Psoas muscle (tissue), 7 donors: ENCODE measurements at regions not wholly inside any gene's neighbourhood (a gene's known extent, or its start where the extent isn't known, plus 50 kb on each side); places are given as distances from the start of the nearest gene placed in this dataset.
"Not testable (repeated sequence)": the region's sequence is repeated elsewhere in the genome, so short reads cannot be mapped to it uniquely, and the experiment has no call there.

ENCODE experiments used
- ATAC-seq, 4 donors: fragments of 200-7000 bp; cut with Tn5 transposase; one replicate each; pipeline ENCODE4 v1.9.1; 2020; ENCODE audit warnings: moderate library complexity in 3 of 4, mild to moderate bottlenecking in 2 of 4
- DNase-seq, 2 donors: peaks; one replicate each; pipeline ENCODE4 v3.0.0-alpha.2; 2020
- H3K27ac ChIP-seq: fragments of 200-600 bp; one replicate; pipeline ENCODE4 v1.8.0; 2022
- H3K27me3 ChIP-seq, 3 donors: fragments of 200-600 bp in 1 of 3; one replicate each; pipeline versions ENCODE4 v1.6.1 to v1.8.0; 2013 to 2022; ENCODE audit warnings: low read length in 2 of 3, mild to moderate bottlenecking in 2 of 3, moderate library complexity in 1 of 3; ENCODE audit not compliant: insufficient read depth in 3 of 3
- H3K36me3 ChIP-seq, 2 donors: fragments of 200-600 bp in 1 of 2; one replicate each; pipeline versions ENCODE4 v1.6.1 to v1.8.0; 2013 to 2022; ENCODE audit warnings: low read depth in 1 of 2, mild to moderate bottlenecking in 1 of 2, moderate library complexity in 1 of 2; ENCODE audit not compliant: insufficient read depth in 1 of 2
- H3K4me1 ChIP-seq: fragments of 200-600 bp; one replicate; pipeline ENCODE4 v1.8.0; 2022
- H3K4me3 ChIP-seq: fragments of 200-600 bp; one replicate; pipeline ENCODE4 v1.8.0; 2022; ENCODE audit warnings: mild to moderate bottlenecking
- H3K9me3 ChIP-seq: fragments of 200-600 bp; one replicate; pipeline ENCODE4 v1.8.0; 2022
- WGBS, 3 donors: extraction: QIAGEN DNeasy Blood & Tissue Kit; methylation state at CpG; one replicate each; pipeline versions ENCODE4 v1.1.6 to v1.1.7; 2013; 5-methylcytosine and 5-hydroxymethylcytosine counted together
- intact Hi-C, 2 donors: fragments of 100-400 bp; cut with DNase I; formaldehyde crosslinking; loops; one replicate each; pipeline versions ENCODE4 v1.11.0 to v1.14.2; 2022
- TF ChIP-seq, protein P1 (sequence below): fragments of 200-600 bp; IDR thresholded peaks from one replicate; pipeline ENCODE4 v1.8.0; 2022; ENCODE audit warnings: antibody characterized with exemption
- donor health status: healthy with polysubstance abuse.
- donor health status: DM: no; HTN: no; CAD: no; lungs with moderate emphysema.
- donor health status: Bipolar disorder and iron deficiency.
- donor health status: healthy.
- donor health status: DM: yes; HTN: yes; CAD: no.
- donor health status: DM: no; HTN: no; CAD: no.
- donor health status: DM: yes; HTN: yes; CAD: no.

- Histone ChIP-seq H3K27me3 (no peaks in the 10 kb centered on the region), H3K27ac (no peak overlapping the region), H3K4me1 (no peaks in the 10 kb centered on the region), H3K36me3 (no peaks in the 10 kb centered on the region), H3K4me3 (no peak overlapping the region), H3K9me3 (no peaks in the 10 kb centered on the region)
- WGBS, 3 donors = 91 to 96% (median 93%) methylated on average over 27 to 28 of the region's 28 CpGs
- intact Hi-C loops = no loop called here
- ATAC-seq = no peak
- no peak for DNase-seq
- TF ChIP-seq, protein P1, sequence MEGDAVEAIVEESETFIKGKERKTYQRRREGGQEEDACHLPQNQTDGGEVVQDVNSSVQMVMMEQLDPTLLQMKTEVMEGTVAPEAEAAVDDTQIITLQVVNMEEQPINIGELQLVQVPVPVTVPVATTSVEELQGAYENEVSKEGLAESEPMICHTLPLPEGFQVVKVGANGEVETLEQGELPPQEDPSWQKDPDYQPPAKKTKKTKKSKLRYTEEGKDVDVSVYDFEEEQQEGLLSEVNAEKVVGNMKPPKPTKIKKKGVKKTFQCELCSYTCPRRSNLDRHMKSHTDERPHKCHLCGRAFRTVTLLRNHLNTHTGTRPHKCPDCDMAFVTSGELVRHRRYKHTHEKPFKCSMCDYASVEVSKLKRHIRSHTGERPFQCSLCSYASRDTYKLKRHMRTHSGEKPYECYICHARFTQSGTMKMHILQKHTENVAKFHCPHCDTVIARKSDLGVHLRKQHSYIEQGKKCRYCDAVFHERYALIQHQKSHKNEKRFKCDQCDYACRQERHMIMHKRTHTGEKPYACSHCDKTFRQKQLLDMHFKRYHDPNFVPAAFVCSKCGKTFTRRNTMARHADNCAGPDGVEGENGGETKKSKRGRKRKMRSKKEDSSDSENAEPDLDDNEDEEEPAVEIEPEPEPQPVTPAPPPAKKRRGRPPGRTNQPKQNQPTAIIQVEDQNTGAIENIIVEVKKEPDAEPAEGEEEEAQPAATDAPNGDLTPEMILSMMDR = no peak
Observed at GRCh38 chr18:66005831-66006588, 255.2 kb downstream of the CDH7 start.

DNA sequence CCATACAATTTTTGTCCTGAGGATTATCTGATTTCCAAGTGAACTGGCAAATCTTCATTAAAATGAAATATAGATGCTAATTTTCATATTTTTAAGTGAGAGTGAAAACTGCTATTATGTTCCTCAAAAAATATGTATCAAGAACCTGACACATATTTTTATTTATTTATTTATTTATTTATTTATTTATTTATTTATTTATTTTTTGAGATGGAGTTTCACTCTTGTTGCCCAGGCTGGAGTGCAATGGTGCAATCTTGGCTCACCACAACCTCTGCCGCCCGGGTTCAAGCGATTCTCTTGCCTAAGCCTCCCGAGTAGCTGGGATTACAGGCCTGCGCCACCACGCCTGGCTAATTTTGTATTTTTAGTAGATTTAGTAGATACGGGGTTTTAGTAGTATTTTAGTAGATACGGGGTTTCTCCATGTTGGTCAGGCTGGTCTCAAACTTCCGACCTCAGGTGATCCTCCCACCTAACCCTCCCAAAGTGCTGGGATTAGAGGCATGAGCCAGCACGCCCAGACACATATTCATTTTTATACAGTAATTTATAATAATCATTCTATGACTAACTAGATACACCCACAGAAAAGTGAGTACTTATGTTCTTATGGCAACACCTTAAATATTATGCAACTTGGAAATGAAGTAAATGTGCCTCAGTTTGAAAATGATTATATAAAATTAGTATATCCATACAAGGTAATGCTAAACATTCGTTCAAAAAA lies 248.3 kb downstream of the CDH7 start:
- WGBS, 3 donors = 91 to 94% (median 92%) methylated on average over 11 of the region's 11 CpGs
- H3K4me1 ChIP-seq, H3K36me3 ChIP-seq, H3K4me3 ChIP-seq, ATAC-seq, H3K9me3 ChIP-seq, H3K27ac ChIP-seq, DNase-seq, H3K27me3 ChIP-seq, intact Hi-C loops: not testable (repeated sequence)

DNA sequence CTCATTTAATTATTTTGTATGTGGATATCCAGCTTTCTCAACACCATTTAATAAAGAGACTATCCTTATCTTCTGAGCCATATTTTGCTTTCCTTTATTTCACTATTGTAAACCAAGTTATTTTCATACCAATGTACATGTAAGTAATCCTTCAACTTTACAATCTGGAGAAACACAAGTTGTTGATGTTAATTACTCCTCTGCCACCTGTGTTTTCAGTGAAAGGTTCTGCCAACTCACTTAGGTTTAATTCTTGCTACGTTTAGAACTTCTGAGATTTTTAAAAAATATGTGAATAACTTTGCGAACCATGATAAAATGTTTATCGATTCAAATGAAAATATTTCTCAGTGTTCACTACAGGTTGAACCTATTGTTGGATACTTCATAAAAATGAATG lies 244.4 kb downstream of the CDH7 start:
- WGBS, 3 donors = 63 to 73% (median 67%) methylated on average over 3 of the region's 3 CpGs
- no peak for ATAC-seq
- Histone ChIP-seq H3K27ac (no peak overlapping the region), H3K9me3 (no peaks in the 10 kb centered on the region), H3K4me3 (no peak overlapping the region), H3K27me3 (no peaks in the 10 kb centered on the region), H3K4me1 (no peaks in the 10 kb centered on the region), H3K36me3 (no peaks in the 10 kb centered on the region)
- no peak for DNase-seq
- TF ChIP-seq, protein P1 = no peak
- intact Hi-C loops = no loop called here

GRCh38 chr18:65994302-65994701 lies 243.5 kb downstream of the CDH7 start:
- TF ChIP-seq, protein P1 = no peak
- no peaks in the 10 kb centered on the region for H3K9me3 ChIP-seq
- intact Hi-C loops = no loop called here
- WGBS, 3 donors = 67 to 74% (median 67%) methylated on average over 2 of the region's 2 CpGs
- no peaks in the 10 kb centered on the region for H3K36me3 ChIP-seq
- no peak overlapping the region for H3K27ac ChIP-seq
- no peaks in the 10 kb centered on the region for H3K27me3 ChIP-seq
- no peak for ATAC-seq
- no peak overlapping the region for H3K4me3 ChIP-seq
- H3K4me1 ChIP-seq = no peaks in the 10 kb centered on the region
- no peak for DNase-seq

- no peaks in the 10 kb centered on the region for H3K36me3 ChIP-seq
- no peak overlapping the region for H3K4me3 ChIP-seq
- ATAC-seq (no peak), DNase-seq (no peak)
- TF ChIP-seq, protein P1 = no peak
- no peaks in the 10 kb centered on the region for H3K27me3 ChIP-seq
- H3K9me3 ChIP-seq = no peaks in the 10 kb centered on the region
- no peaks in the 10 kb centered on the region for H3K4me1 ChIP-seq
- no peak overlapping the region for H3K27ac ChIP-seq
- WGBS, 3 donors = 46 to 62% (median 54%) methylated on average over 3 of the region's 3 CpGs
- intact Hi-C loops = no loop called here
Observed at GRCh38 chr18:65990944-65991708, 240.3 kb downstream of the CDH7 start.
